GM18519 (cell line): ENCODE measurements at regions not wholly inside any gene's neighbourhood (a gene's known extent, or its start where the extent isn't known, plus 50 kb on each side); places are given as distances from the start of the nearest gene placed in this dataset.
"Not testable (repeated sequence)": the region's sequence is repeated elsewhere in the genome, so short reads cannot be mapped to it uniquely, and the experiment has no call there.

ENCODE experiments used
- ATAC-seq: cut with Tn5 transposase; IDR thresholded peaks from one replicate; pipeline ENCODE4 v1.9.1; 2021; ENCODE audit warnings: mild to moderate bottlenecking, moderate library complexity; ENCODE audit not compliant: unreplicated experiment, low FRiP score

- peak; percentile 9 for ATAC-seq
Measured at GRCh38 chrX:46179748-46180147, 365.5 kb downstream of the ZNF674 start.

GRCh38 chrX:46178763-46179162 lies 366.5 kb downstream of the ZNF674 start:
- ATAC-seq, result peak; percentile 42

DNA sequence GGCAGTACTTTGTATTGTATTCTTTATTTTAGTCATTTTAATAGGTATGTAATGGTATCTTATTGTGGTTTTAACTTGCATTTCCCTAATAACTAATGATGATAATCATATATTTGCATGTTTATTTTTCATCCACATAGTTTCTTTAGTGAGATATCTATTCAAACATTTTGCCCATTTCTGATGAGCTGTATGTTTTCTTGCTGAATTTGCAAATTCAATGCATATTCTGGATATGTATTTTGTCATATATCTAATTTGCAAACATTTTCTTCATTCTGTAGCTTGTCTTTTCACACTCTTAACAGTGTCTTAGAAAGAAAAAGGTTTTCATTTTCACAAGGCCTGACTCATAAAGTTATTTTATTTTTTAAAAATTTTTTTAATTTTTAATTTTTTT lies 372.1 kb downstream of the ZNF674 start:
- no peak for ATAC-seq

- ATAC-seq, result not testable (repeated sequence)
Measured at GRCh38 chrX:46171457-46171856, 373.8 kb downstream of the ZNF674 start.

DNA sequence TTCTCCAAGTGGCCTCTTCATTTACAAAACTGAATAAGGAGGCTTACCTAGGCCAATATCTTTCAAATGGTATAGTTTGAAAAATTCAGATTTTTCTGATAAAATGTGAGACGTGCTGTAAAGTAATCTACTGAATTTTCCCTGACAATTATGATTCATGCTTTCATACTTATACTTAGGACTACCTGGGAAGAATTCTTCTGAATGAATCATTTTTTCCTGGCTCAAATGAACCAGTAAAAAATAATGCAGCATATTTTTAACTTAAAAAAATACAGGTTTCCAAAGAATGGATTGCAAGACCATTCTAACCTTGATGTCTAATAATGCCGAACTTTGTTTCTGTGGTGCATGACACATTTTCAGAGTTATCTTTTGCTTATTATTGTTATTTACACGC lies 375.4 kb downstream of the ZNF674 start:
- ATAC-seq, result no peak

GRCh38 chrX:46168254-46168653 lies 377.0 kb downstream of the ZNF674 start:
- ATAC-seq, result no peak

DNA sequence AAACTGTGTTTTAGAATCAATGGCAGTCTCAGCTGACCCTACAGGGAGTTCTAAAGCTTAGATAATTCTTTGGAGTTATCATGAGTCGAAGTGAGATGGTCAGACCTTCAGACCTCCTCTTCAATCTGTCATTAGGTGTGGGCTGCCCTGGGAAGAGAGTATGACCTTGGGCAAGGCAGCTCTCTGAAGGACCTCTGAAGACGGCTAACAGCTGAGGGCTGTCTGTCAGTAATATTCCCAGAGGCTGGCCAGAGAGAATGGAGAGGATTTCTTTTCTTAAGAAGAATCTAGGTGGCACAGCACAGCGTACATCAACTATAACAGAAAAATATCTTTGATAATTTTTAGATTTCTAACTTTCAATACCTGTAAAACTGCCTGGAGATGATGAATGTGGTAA lies 379.4 kb downstream of the ZNF674 start:
- no peak for ATAC-seq

- no peak for ATAC-seq
Measured at GRCh38 chrX:46165411-46165810, 379.8 kb downstream of the ZNF674 start.

- no peak for ATAC-seq
Measured at GRCh38 chrX:46152756-46153155, 392.5 kb downstream of the ZNF674 start.

GRCh38 chrX:46151332-46151731 lies 393.9 kb downstream of the ZNF674 start:
- ATAC-seq, result not testable (repeated sequence)

- ATAC-seq, result no peak
Measured at GRCh38 chrX:46144566-46144965, 400.7 kb downstream of the ZNF674 start.

DNA sequence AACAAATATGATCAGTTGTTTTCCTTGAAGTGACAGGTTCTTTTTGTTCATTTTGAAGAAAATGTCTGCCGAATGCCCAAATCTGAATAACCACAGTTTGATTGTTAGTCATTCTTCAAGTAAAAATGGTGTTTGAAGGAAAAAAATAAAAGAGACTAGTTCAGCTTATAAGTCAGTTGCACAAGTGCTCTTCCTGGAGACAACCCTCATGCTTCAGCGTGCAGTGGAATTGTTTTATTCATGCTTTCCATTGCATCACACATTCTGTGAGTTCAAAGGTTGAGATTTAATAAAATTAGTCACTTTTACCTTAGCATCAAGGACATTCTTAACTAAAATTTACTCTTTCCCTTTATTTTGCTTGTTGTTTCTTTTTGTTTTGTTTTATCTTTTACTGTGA lies 404.9 kb downstream of the ZNF674 start:
- ATAC-seq, result no peak

GRCh38 chrX:46130247-46130646 lies 415.0 kb downstream of the ZNF674 start:
- ATAC-seq, result no peak

- no peak for ATAC-seq
Measured at GRCh38 chrX:46125111-46125510, 420.1 kb downstream of the ZNF674 start.

GRCh38 chrX:46117234-46117633 lies 428.0 kb downstream of the ZNF674 start:
- no peak for ATAC-seq

DNA sequence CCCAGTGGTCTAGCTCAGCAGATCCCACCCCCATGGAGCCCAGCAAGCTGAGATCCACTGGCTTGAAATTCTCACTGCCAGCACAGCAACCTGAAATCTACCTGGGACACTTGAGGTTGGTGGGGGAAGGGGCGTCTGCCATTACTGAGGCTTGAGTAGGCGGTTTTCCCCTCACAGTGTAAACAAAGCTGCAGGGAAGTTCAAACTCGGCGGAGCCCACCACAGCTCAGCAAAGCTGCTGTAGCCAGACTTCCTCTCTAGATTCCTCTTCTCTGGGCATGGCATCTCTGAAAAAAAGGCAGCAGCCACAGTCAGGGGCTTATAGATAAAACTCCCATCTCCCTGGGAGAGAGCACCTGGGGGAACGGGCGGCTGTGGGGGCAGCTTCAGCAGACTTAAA lies 457.9 kb downstream of the ZNF674 start:
- ATAC-seq, result not testable (repeated sequence)

- ATAC-seq, result not testable (repeated sequence)
Measured at GRCh38 chrX:46080121-46080520, 465.1 kb downstream of the ZNF674 start.

DNA sequence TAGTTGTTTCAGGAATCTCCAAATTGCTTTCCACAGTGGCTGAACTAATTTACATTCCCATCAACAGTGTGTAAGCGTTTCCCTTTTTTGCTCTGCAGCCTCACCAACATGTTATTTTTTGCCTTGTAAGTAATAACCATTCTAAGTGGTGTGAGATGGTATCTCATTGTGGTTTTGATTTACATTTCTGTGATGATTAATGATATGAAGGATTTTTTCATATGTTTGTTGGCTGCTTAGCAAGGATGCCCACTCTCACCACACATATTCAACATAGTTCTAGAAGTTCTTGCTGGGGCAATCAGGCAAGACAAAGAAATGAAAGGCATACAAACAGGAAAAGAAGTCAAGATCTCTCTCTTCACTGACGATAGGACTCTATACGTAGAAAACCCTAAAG lies 472.4 kb downstream of the ZNF674 start:
- no peak for ATAC-seq

DNA sequence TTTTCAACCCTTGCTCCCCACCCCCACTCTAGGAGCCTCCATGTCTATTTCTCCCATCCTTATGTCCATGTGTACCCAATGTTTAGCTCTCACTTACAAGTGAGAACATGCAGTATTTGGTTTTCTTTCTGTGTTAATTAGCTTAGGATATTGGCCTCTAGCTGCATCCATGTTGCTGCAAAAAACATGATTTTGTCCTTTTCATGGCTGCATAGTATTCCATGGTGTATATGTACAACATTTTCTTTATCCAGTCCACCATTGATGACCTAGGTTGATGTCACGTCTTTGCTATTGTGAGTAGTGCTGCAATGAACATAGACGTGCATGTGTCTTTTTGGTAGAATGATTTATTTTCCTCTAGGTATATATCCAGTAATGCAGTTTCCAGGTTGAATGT lies 472.8 kb downstream of the ZNF674 start:
- ATAC-seq, result no peak

DNA sequence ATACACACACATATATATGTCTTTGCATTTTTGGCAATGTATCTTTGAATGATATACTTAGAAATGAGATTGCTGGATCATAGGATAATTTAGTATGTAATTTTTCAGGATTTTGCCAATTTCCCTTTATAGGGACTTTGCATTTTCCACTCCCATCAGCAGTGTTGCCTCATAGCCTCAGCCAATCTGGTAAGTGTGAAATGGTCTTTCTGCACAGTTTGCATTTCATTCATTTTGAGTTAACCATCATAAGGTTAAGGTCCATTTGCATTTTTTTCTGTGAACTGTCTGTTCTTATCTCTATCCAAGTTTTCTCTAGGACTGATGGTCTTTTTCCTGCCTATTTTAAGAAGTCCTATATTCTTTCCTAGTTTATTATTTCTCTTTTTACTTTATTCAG lies 474.8 kb downstream of the ZNF674 start:
- no peak for ATAC-seq

- no peak for ATAC-seq
Measured at GRCh38 chrX:46059316-46059715, 485.9 kb downstream of the ZNF674 start.

- no peak for ATAC-seq
Measured at GRCh38 chrX:46044486-46044885, 500.7 kb downstream of the ZNF674 start.

GRCh38 chrX:46040001-46040400 lies 505.2 kb downstream of the ZNF674 start:
- no peak for ATAC-seq
